ENCODE measurements at regions not wholly inside any gene's neighbourhood (a gene's known extent, or its start where the extent isn't known, plus 50 kb on each side); places are given as distances from the start of the nearest gene placed in this dataset.

DNA sequence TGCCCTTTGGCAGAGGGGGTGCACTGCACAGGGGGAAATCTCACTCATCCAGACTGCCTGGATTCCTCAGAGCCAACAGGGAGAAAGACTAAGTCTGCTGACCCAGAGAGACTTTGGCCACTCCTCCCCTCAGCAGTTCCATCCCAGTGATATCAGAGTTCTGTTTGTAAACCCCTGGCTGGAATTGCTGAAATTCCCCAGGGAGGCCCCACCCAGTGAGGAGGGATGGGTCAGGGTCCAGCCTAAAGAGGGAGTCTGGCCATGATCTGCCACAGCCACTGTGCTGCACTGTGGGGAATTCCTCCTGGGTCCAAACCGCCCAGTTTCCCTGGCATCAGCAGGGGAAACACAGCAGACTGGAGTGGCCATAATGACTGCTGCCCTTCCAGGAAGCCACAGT, 54.9 kb upstream of the USP15 start:
- no peaks in the 10 kb centered on the region for H3K27me3 ChIP-seq
- WGBS, 2 donors = 76 to 83% methylated on average over 1 of the region's 1 CpG
- no peaks in the 10 kb centered on the region for H3K36me3 ChIP-seq
- no peak overlapping the region for H3K27ac ChIP-seq
- H3K4me1 ChIP-seq = no peaks in the 10 kb centered on the region
- TF ChIP-seq, protein P1, sequence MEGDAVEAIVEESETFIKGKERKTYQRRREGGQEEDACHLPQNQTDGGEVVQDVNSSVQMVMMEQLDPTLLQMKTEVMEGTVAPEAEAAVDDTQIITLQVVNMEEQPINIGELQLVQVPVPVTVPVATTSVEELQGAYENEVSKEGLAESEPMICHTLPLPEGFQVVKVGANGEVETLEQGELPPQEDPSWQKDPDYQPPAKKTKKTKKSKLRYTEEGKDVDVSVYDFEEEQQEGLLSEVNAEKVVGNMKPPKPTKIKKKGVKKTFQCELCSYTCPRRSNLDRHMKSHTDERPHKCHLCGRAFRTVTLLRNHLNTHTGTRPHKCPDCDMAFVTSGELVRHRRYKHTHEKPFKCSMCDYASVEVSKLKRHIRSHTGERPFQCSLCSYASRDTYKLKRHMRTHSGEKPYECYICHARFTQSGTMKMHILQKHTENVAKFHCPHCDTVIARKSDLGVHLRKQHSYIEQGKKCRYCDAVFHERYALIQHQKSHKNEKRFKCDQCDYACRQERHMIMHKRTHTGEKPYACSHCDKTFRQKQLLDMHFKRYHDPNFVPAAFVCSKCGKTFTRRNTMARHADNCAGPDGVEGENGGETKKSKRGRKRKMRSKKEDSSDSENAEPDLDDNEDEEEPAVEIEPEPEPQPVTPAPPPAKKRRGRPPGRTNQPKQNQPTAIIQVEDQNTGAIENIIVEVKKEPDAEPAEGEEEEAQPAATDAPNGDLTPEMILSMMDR (IDR thresholded peaks at IDR 0.05) = no peak
- no peak for TF ChIP-seq POLR2A (IDR thresholded peaks at IDR 0.05)
- TF ChIP-seq EP300 (IDR thresholded peaks at IDR 0.05) = no peak
- TF ChIP-seq POLR2AphosphoS5 (IDR thresholded peaks at IDR 0.05) = no peak
- no peak for DNase-seq
- no peak overlapping the region for H3K4me3 ChIP-seq
- peaks cover 0 to 7% (median 0%) of the 10 kb centered on the region in 4 donors for H3K9me3 ChIP-seq
- intact Hi-C loops (cut with DNase I) = no loop called here

DNA sequence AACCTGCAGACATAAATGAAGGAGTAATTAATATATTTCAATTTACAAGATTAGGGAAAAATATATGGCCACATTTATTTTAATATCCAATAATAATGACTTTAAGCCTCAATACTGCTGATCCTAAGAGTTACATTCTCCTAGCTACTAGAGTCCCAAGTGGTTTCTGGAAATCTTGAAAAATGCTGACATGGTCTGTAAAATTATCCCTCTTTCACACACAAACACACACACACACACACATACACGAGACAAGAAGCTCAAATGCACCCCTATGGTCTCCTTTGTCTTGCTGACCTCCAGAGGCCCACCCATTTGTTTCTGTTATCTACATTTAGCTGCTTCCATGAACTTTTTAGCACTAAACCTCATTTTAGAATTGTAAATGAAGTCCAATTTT, 53.0 kb upstream of the USP15 start:
- intact Hi-C loops (cut with DNase I) = no loop called here
- H3K36me3 ChIP-seq = no peaks in the 10 kb centered on the region
- no peak overlapping the region for H3K27ac ChIP-seq
- no peak for DNase-seq
- H3K9me3 ChIP-seq = peaks cover 0 to 2% (median 0%) of the 10 kb centered on the region in 4 donors
- H3K27me3 ChIP-seq = no peaks in the 10 kb centered on the region
- H3K4me3 ChIP-seq = no peak overlapping the region
- 60 to 80% methylated on average over 1 of the region's 1 CpG for WGBS, 2 donors
- no peaks in the 10 kb centered on the region for H3K4me1 ChIP-seq
- TF ChIP-seq, protein P1 (IDR thresholded peaks at IDR 0.05) = no peak
- no peak for TF ChIP-seq POLR2AphosphoS5 (IDR thresholded peaks at IDR 0.05)
- no peak for TF ChIP-seq EP300 (IDR thresholded peaks at IDR 0.05)
- TF ChIP-seq POLR2A (IDR thresholded peaks at IDR 0.05) = no peak

Small RNA genes lying in the stretch of these regions (small RNA-seq; reads per million reads assigned to genes)
- 0 reads per million in 3 donors for gene RF00019
- 0 reads per million in 3 donors for gene RF00413

All from sigmoid colon (tissue), 6 donors.